ENCODE measurements at regions not wholly inside any gene's neighbourhood (a gene's known extent, or its start where the extent isn't known, plus 50 kb on each side); places are given as distances from the start of the nearest gene placed in this dataset.

DNA sequence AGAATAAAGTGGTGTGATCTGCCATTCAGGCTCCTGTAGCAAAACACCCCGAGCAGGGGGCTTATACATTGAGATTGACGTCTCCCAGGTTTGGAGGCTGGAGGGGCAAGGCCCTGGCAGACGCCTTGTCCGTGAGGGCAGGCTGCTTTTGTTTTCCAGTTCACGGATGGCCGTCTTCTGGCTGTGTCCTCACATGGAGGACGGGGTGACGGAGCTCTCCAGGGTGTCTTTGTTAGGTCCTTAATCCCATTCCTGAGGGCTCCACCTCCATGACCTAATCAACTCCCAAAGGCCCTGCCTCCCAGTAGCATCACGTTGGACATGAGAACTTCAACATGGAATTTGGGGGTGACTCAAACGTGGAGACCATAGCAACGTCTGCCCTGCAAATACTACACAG, 147.7 kb downstream of the KIF26A start:
- TF ChIP-seq CTCF (IDR thresholded peaks at IDR 0.05 in 4 of 5, conservative IDR thresholded peaks at IDR 0.05 in 1 of 5) (no peak), POLR2A (IDR thresholded peaks at IDR 0.05) (no peak)
